PFSK-1 (cell line): ENCODE measurements at regions not wholly inside any gene's neighbourhood (a gene's known extent, or its start where the extent isn't known, plus 50 kb on each side); places are given as distances from the start of the nearest gene placed in this dataset.

Experiments
- POLR2AphosphoS5 ChIP-seq: IDR thresholded peaks from 2 replicates; pipeline ENCODE4 v1.6.1; 2012; ENCODE audit warnings: low read depth, mild to moderate bottlenecking, control low read depth, low read length, moderate library complexity
- SIN3A ChIP-seq: IDR thresholded peaks from 2 replicates; pipeline ENCODE4 v1.6.1; 2012; ENCODE audit warnings: mild to moderate bottlenecking, low read length, moderate library complexity, borderline replicate concordance; ENCODE audit not compliant: insufficient read depth

DNA sequence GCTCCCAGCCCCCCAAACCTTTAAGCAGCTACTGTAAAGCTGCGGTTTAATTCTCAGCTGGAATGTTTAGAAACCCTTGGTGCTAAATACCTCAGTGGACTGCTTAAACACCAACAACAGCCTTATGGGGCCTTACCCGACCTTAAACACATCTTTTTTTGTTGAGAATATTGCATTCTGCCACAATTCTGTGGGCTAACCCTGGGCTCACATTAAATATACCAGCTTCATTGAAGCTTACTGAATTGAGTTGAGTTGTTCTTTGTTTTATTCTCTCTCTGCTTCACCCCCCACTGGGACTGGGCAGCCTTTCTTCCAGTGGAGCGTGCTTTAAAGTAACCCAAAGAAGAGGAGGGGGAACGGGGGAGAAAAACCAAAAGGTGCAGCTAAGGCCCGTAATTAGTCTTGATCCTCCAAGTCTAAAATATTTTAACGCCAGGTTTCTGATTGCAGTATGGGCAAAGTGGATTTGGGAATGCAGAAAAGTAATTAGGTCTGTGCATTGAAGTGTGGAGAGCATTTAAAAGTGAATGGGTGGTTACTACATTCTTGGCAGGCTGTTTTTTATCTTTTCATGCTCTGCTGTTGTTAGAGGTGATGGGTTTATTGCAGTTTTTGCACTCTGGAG is 281.2 kb downstream of the NR2F1-AS1 start:
- TF ChIP-seq POLR2AphosphoS5 (no peak), SIN3A (no peak)
